B cell (primary cell): ENCODE measurements at regions not wholly inside any gene's neighbourhood (a gene's known extent, or its start where the extent isn't known, plus 50 kb on each side); places are given as distances from the start of the nearest gene placed in this dataset.

Experiments used
- ATAC-seq: fragments of 200-7000 bp; cut with Tn5 transposase; one replicate; pipeline ENCODE4 v1.10.0; 2021; ENCODE audit warnings: low read depth, mild to moderate bottlenecking, moderate number of reproducible peaks, moderate library complexity
- CTCF ChIA-PET: fragments of 350-600 bp; sonication (Branson Sonifier 250); formaldehyde crosslinking; loops from one replicate; lab custom pipeline; 2021; ENCODE audit warnings: antibody characterized with exemption, inconsistent platforms; lab: Charles Lee
- POLR2A ChIA-PET: fragments of 350-600 bp; sonication (Branson Sonifier 250); formaldehyde crosslinking; loops from one replicate; lab custom pipeline; 2021; ENCODE audit warnings: antibody characterized with exemption; lab: Charles Lee
- DNase-seq: peaks from one replicate; pipeline ENCODE4 v3.0.0; 2013
- H2AFZ ChIP-seq: 2 replicates; pipeline ENCODE4 v1.6.1; 2012; ENCODE audit warnings: mild to moderate bottlenecking, low read depth, low read length; ENCODE audit not compliant: insufficient read depth, poor library complexity, severe bottlenecking
- H3K27ac ChIP-seq, 2 donors: 1 replicate in 1 of 2; 2 replicates in 1 of 2; pipeline ENCODE4 v1.5.1; 2012 to 2013; ENCODE audit warnings: low read length in 2 of 2, mild to moderate bottlenecking in 2 of 2, moderate library complexity in 1 of 2
- H3K27me3 ChIP-seq, 4 experiments: fragments of 200-600 bp in 1 of 4; sonication (generic) in 1 of 4; replicated peaks in 1 of 4; 1 replicate in 2 of 4; 2 replicates in 2 of 4; pipeline versions ENCODE4 v1.6.1 to v1.7.0; 2013 to 2016; ENCODE audit warnings: low read length in 3 of 4, mild to moderate bottlenecking in 2 of 4, mixed read lengths in 1 of 4, moderate library complexity in 1 of 4; ENCODE audit not compliant: insufficient read depth in 4 of 4, control insufficient read depth in 3 of 4; ENCODE audit errors: control extremely low read depth in 1 of 4
- H3K36me3 ChIP-seq, 2 experiments: replicated peaks in 1 of 2; 1 replicate in 1 of 2; 2 replicates in 1 of 2; pipeline versions ENCODE4 v1.6.1 to v1.7.1; 2013; ENCODE audit warnings: low read length in 1 of 2; ENCODE audit not compliant: insufficient read depth in 2 of 2, control insufficient read depth in 1 of 2; ENCODE audit errors: control extremely low read depth in 1 of 2, extremely low read depth in 1 of 2
- H3K4me1 ChIP-seq, 2 donors: fragments of 200-600 bp in 1 of 2; sonication (generic) in 1 of 2; 1 replicate in 1 of 2; 2 replicates in 1 of 2; pipeline versions ENCODE4 v1.5.1 to v1.6.1; 2013 to 2017; ENCODE audit warnings: low read length in 2 of 2; ENCODE audit not compliant: control insufficient read depth in 2 of 2, insufficient read depth in 2 of 2
- H3K4me2 ChIP-seq: replicated peaks from 2 replicates; pipeline ENCODE3; 2012; ENCODE audit warnings: mild to moderate bottlenecking, low read depth, low read length; ENCODE audit not compliant: poor library complexity, severe bottlenecking
- H3K4me3 ChIP-seq, 5 experiments: fragments of 200-600 bp in 1 of 5; sonication (generic) in 1 of 5; 1 replicate in 3 of 5; 2 replicates in 2 of 5; pipeline versions ENCODE4 v1.5.1 to v1.7.0; 2011 to 2016; ENCODE audit warnings: low read length in 4 of 5, mild to moderate bottlenecking in 4 of 5, low read depth in 2 of 5, control low read depth in 1 of 5, moderate library complexity in 1 of 5; ENCODE audit not compliant: insufficient read depth in 1 of 5; ENCODE audit errors: control extremely low read depth in 1 of 5, extremely low read depth in 1 of 5
- H3K79me2 ChIP-seq: fragments of 200-600 bp; sonication (generic); one replicate; pipeline ENCODE4 v1.6.0; 2016; ENCODE audit warnings: low read length; ENCODE audit not compliant: control insufficient read depth, insufficient read depth
- H3K9ac ChIP-seq: fragments of 200-600 bp; sonication (generic); 2 replicates; pipeline ENCODE4 v1.6.1; 2017; ENCODE audit warnings: mild to moderate bottlenecking, low read length, moderate library complexity
- H3K9me3 ChIP-seq, 3 donors: one replicate each; pipeline versions ENCODE4 v1.6.1 to v1.7.1; 2013; ENCODE audit warnings: low read length in 2 of 3; ENCODE audit not compliant: control insufficient read depth in 2 of 3, insufficient read depth in 1 of 3; ENCODE audit errors: control extremely low read depth in 1 of 3
- H4K20me1 ChIP-seq: 2 replicates; pipeline ENCODE4 v1.6.0; 2012; ENCODE audit warnings: mild to moderate bottlenecking, low read length; ENCODE audit not compliant: insufficient read depth, control insufficient read depth, poor library complexity, severe bottlenecking
- H3K27ac Mint-ChIP-seq: one replicate; pipeline ENCODE4 v1.8.0; 2021; ENCODE audit warnings: mixed read lengths
- H3K27me3 Mint-ChIP-seq: one replicate; pipeline ENCODE4 v1.8.0; 2021; ENCODE audit warnings: mixed read lengths
- H3K4me1 Mint-ChIP-seq: one replicate; pipeline ENCODE4 v1.8.0; 2021; ENCODE audit warnings: mixed read lengths
- H3K4me3 Mint-ChIP-seq: one replicate; pipeline ENCODE4 v1.8.0; 2021; ENCODE audit warnings: mixed read lengths
- H3K9me3 Mint-ChIP-seq: one replicate; pipeline ENCODE4 v1.8.0; 2022; ENCODE audit warnings: mixed read lengths; ENCODE audit not compliant: insufficient read depth
- CTCF ChIP-seq: fragments of 200-600 bp; IDR thresholded peaks from one replicate; pipeline ENCODE4 v1.8.0; 2022; ENCODE audit warnings: antibody characterized with exemption, mild to moderate bottlenecking
- EZH2 ChIP-seq: IDR thresholded peaks from 2 replicates; pipeline ENCODE4 v1.6.1; 2012; ENCODE audit warnings: borderline replicate concordance, low read depth, mild to moderate bottlenecking, moderate library complexity, low read length; ENCODE audit not compliant: insufficient read depth, poor library complexity, severe bottlenecking
- WGBS: methylation state at CpG from one replicate; pipeline ENCODE4 v1.1.5; 2013; ENCODE audit warnings: missing lambda C conversion rate; ENCODE audit not compliant: insufficient coverage; 5-methylcytosine and 5-hydroxymethylcytosine counted together
- intact Hi-C: fragments of 100-400 bp; cut with micrococcal nuclease; formaldehyde crosslinking; loops from one replicate; pipeline ENCODE4 v1.10.0; 2022

- POLR2A ChIA-PET, result no interaction called here
- H3K4me1 Mint-ChIP-seq, result no peaks in the 10 kb centered on the region
Measured at GRCh38 chr1:118271883-118272282, 86.9 kb upstream of the SPAG17 start.

GRCh38 chr1:118269598-118269997 is 84.6 kb upstream of the SPAG17 start:
- no peak overlapping the region for H3K4me3 ChIP-seq
- Mint-ChIP-seq H3K27ac (no peak overlapping the region), H3K4me1 (no peaks in the 10 kb centered on the region), H3K4me3 (no peak overlapping the region), H3K27me3 (no peaks in the 10 kb centered on the region), H3K9me3 (no peaks in the 10 kb centered on the region)
- ATAC-seq (no peak), DNase-seq (no peak)
- H3K9me3 ChIP-seq, result peaks cover 0 to 3% (median 0%) of the 10 kb centered on the region in 3 donors
- ChIA-PET CTCF (no interaction called here), POLR2A (no interaction called here)
- TF ChIP-seq EZH2 (no peak), CTCF (no peak)
- no peaks in the 10 kb centered on the region for H3K4me1 ChIP-seq
- no peak overlapping the region for H3K9ac ChIP-seq
- 100% methylated on average over 1 of the region's 2 CpGs for WGBS
- H2AFZ ChIP-seq, result no peak overlapping the region
- intact Hi-C loops, result no loop called here
- H3K79me2 ChIP-seq, result no peaks in the 10 kb centered on the region
- H4K20me1 ChIP-seq, result no peaks in the 10 kb centered on the region
- H3K27ac ChIP-seq, result no peak overlapping the region
- no peaks in the 10 kb centered on the region for H3K27me3 ChIP-seq
- H3K36me3 ChIP-seq, result no peaks in the 10 kb centered on the region
- H3K4me2 ChIP-seq, result no peak overlapping the region

More at GRCh38 chr1:118271883-118272282, 86.9 kb upstream of the SPAG17 start:
- Histone ChIP-seq H3K4me2 (no peak overlapping the region), H2AFZ (no peak overlapping the region), H3K27me3 (no peaks in the 10 kb centered on the region), H3K9ac (no peak overlapping the region), H3K4me1 (no peaks in the 10 kb centered on the region), H3K36me3 (no peaks in the 10 kb centered on the region), H3K4me3 (no peak overlapping the region), H3K9me3 (no peaks in the 10 kb centered on the region), H3K79me2 (no peaks in the 10 kb centered on the region), H3K27ac (no peak overlapping the region), H4K20me1 (no peaks in the 10 kb centered on the region)
- ATAC-seq (no peak), DNase-seq (no peak)
- no peak overlapping the region for H3K4me3 Mint-ChIP-seq
- WGBS, result no CpG with 5 or more reads among the region's 3 CpGs
- no peaks in the 10 kb centered on the region for H3K9me3 Mint-ChIP-seq
- TF ChIP-seq EZH2 (no peak), CTCF (no peak)
- intact Hi-C loops, result no loop called here
- CTCF ChIA-PET, result no interaction called here
- no peak overlapping the region for H3K27ac Mint-ChIP-seq
- no peaks in the 10 kb centered on the region for H3K27me3 Mint-ChIP-seq
